ENCODE measurements at regions not wholly inside any gene's neighbourhood (a gene's known extent, or its start where the extent isn't known, plus 50 kb on each side); places are given as distances from the start of the nearest gene placed in this dataset.

DNA sequence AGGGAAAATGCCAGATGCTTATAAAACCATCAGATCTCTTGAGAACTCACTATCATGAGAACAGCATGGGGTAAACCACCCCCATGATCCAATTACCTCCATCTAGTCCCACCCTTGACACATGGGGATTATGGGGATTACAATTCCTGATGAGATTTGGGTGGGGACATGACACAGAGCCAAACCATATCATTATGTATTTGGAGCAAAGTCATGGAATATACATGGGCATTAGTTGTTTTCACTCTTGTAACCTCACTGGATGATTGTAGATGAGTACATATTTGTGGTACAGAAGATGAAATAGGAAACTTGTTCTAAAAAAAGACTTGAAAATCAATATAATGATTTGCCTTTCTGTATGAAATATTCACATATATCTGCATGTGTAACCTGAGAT lies 674.5 kb upstream of the BOD1L1 start:
- Histone ChIP-seq H3K4me3 (ENCODE audit: low read length) (no peak overlapping the region), H3K27ac (ENCODE audit: low read length) (no peak overlapping the region), H2AFZ (ENCODE audit: low read length) (no peak overlapping the region), H3F3A (ENCODE audit: low read length, unreplicated experiment) (no peaks in the 10 kb centered on the region), H3K36me3 (ENCODE audit: low read depth, low read length) (no peaks in the 10 kb centered on the region), H3K9me3 (ENCODE audit: low read length) (no peaks in the 10 kb centered on the region), H3K27me3 (ENCODE audit: low read length) (no peaks in the 10 kb centered on the region), H3K4me2 (ENCODE audit: low read length) (no peak overlapping the region), H3K79me2 (ENCODE audit: low read length) (no peaks in the 10 kb centered on the region), H3K9ac (ENCODE audit: low read length) (no peak overlapping the region), H3K4me1 (ENCODE audit: insufficient read depth, low read length) (no peaks in the 10 kb centered on the region), H3K9me2 (replicated peaks; ENCODE audit: low read length) (no peaks in the 10 kb centered on the region), H4K20me1 (ENCODE audit: low read length) (no peaks in the 10 kb centered on the region)
- intact Hi-C loops (cut with micrococcal nuclease), result no loop called here
- DNase-seq, result no peak
- ChIA-PET POLR2A (ENCODE audit: unreplicated experiment) (interaction anchor here (0.8 kb wide), 1 partner anchor 442 kb away, joined by 3 read pairs; no protein-coding TSS in a partner anchor), CTCF (no interaction called here)
- no TSS peak for BruUV-seq (replicated peaks)
- ATAC-seq, result no peak
- TF ChIP-seq, protein P1, sequence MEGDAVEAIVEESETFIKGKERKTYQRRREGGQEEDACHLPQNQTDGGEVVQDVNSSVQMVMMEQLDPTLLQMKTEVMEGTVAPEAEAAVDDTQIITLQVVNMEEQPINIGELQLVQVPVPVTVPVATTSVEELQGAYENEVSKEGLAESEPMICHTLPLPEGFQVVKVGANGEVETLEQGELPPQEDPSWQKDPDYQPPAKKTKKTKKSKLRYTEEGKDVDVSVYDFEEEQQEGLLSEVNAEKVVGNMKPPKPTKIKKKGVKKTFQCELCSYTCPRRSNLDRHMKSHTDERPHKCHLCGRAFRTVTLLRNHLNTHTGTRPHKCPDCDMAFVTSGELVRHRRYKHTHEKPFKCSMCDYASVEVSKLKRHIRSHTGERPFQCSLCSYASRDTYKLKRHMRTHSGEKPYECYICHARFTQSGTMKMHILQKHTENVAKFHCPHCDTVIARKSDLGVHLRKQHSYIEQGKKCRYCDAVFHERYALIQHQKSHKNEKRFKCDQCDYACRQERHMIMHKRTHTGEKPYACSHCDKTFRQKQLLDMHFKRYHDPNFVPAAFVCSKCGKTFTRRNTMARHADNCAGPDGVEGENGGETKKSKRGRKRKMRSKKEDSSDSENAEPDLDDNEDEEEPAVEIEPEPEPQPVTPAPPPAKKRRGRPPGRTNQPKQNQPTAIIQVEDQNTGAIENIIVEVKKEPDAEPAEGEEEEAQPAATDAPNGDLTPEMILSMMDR (conservative IDR thresholded peaks at IDR 0.05; ENCODE audit: low read depth, low read length), result no peak
- TF ChIP-seq EZH2 (IDR thresholded peaks at IDR 0.05; ENCODE audit: low read length, unreplicated experiment) (no peak), EZH2phosphoT487 (IDR thresholded peaks at IDR 0.05; ENCODE audit: borderline replicate concordance, low read length) (no peak)

DNA sequence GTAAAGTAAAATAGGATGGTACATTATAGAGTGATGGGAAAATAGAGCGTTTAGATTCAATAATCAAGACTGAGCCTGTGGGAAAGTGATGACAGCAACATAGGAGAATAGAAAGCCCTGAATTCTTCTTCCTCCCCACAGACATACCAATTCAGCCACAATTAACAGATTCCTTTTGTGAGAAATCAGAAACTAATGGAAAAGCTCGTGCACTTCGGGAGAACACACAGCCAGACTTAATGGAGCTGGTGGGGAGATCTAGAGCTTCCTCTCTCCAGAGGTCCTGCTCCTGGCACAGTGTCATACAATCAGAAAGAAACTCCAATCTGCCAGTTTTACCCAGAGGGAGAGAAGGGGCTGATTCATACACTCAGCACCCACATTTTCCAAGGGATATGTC lies 676.3 kb upstream of the BOD1L1 start:
- H2AFZ ChIP-seq (ENCODE audit: low read length), result 0 out of 2 replicates have a peak overlapping the region, but pooled peaks have one; percentile 6
- H3K9me3 ChIP-seq (ENCODE audit: low read length), result no peaks in the 10 kb centered on the region
- no peaks in the 10 kb centered on the region for H3K9me2 ChIP-seq (replicated peaks; ENCODE audit: low read length)
- no peak overlapping the region for H3K27ac ChIP-seq (ENCODE audit: low read length)
- H3K4me3 ChIP-seq (ENCODE audit: low read length), result no peak overlapping the region
- no TSS peak for BruUV-seq (replicated peaks)
- no peaks in the 10 kb centered on the region for H3K27me3 ChIP-seq (ENCODE audit: low read length)
- ChIA-PET CTCF (no interaction called here), POLR2A (ENCODE audit: unreplicated experiment) (no interaction called here)
- no peak overlapping the region for H3K4me2 ChIP-seq (ENCODE audit: low read length)
- H3K4me1 ChIP-seq (ENCODE audit: insufficient read depth, low read length), result no peaks in the 10 kb centered on the region
- intact Hi-C loops (cut with micrococcal nuclease), result no loop called here
- ATAC-seq, result no peak
- no peaks in the 10 kb centered on the region for H3K79me2 ChIP-seq (ENCODE audit: low read length)
- H3K36me3 ChIP-seq (ENCODE audit: low read depth, low read length), result no peaks in the 10 kb centered on the region
- no peak overlapping the region for H3K9ac ChIP-seq (ENCODE audit: low read length)
- TF ChIP-seq, protein P1 (conservative IDR thresholded peaks at IDR 0.05; ENCODE audit: low read depth, low read length), result no peak
- no peaks in the 10 kb centered on the region for H4K20me1 ChIP-seq (ENCODE audit: low read length)
- no peak for DNase-seq
- H3F3A ChIP-seq (ENCODE audit: low read length, unreplicated experiment), result no peaks in the 10 kb centered on the region

DNA sequence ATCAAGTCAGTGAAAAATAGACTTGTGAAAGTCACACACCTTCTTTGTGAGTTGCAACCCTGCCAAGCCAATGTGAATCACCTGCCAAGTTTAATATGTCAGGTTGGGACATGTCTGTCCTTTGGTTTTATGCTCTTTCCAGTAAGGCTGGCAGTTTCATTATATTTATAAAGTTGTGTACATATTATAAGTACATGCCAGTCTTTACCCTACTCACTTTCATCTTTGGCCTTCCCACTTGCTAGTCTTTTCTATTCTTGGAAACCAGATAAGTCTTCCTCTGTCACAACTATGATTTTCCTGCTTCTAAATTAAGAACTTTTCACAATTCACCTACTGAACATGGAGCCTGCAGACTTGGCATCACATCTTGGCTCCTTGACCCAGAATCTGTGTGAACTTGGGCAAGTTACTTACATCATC lies 680.7 kb upstream of the BOD1L1 start:
- Histone ChIP-seq H3K4me1 (ENCODE audit: insufficient read depth, low read length) (no peaks in the 10 kb centered on the region), H3K27me3 (ENCODE audit: low read length) (no peaks in the 10 kb centered on the region), H3K4me2 (ENCODE audit: low read length) (no peak overlapping the region), H3K9me2 (replicated peaks; ENCODE audit: low read length) (no peaks in the 10 kb centered on the region), H3F3A (ENCODE audit: low read length, unreplicated experiment) (no peaks in the 10 kb centered on the region), H3K4me3 (ENCODE audit: low read length) (no peak overlapping the region), H3K9ac (ENCODE audit: low read length) (no peak overlapping the region), H3K9me3 (ENCODE audit: low read length) (no peaks in the 10 kb centered on the region), H3K79me2 (ENCODE audit: low read length) (no peaks in the 10 kb centered on the region), H2AFZ (ENCODE audit: low read length) (no peak overlapping the region), H3K27ac (ENCODE audit: low read length) (no peak overlapping the region), H4K20me1 (ENCODE audit: low read length) (no peaks in the 10 kb centered on the region), H3K36me3 (ENCODE audit: low read depth, low read length) (no peaks in the 10 kb centered on the region)
- ATAC-seq (no peak), DNase-seq (peak; percentile 7)
- TF ChIP-seq, protein P1 (conservative IDR thresholded peaks at IDR 0.05; ENCODE audit: low read depth, low read length), result no peak
- TF ChIP-seq EZH2 (IDR thresholded peaks at IDR 0.05; ENCODE audit: low read length, unreplicated experiment) (no peak), EZH2phosphoT487 (IDR thresholded peaks at IDR 0.05; ENCODE audit: borderline replicate concordance, low read length) (no peak)
- ChIA-PET POLR2A (ENCODE audit: unreplicated experiment) (no interaction called here), CTCF (interaction anchor here (0.6 kb wide), 1 partner anchor 53 kb away, joined by 3 read pairs; no protein-coding TSS in a partner anchor)
- BruUV-seq (replicated peaks), result no TSS peak
- intact Hi-C loops (cut with micrococcal nuclease), result no loop called here
